Upper lobe of left lung (tissue), 6 donors: ENCODE measurements at regions not wholly inside any gene's neighbourhood (a gene's known extent, or its start where the extent isn't known, plus 50 kb on each side); places are given as distances from the start of the nearest gene placed in this dataset.

ENCODE experiments used
- ATAC-seq, 2 donors: fragments of 200-7000 bp; cut with Tn5 transposase; one replicate each; pipeline ENCODE4 v1.9.1; 2022; ENCODE audit warnings: mild to moderate bottlenecking in 2 of 2, moderate library complexity in 2 of 2; ENCODE audit not compliant: low FRiP score in 2 of 2
- DNase-seq, 2 donors: peaks; one replicate each; pipeline ENCODE4 v3.0.0-alpha.2; 2019 to 2020
- H3K27ac ChIP-seq, 4 donors: fragments of 200-600 bp; sonication (generic); one replicate each; pipeline ENCODE4 v1.5.1; 2016 to 2019
- H3K27me3 ChIP-seq, 4 donors: fragments of 200-600 bp; sonication (generic); one replicate each; pipeline ENCODE4 v1.5.1; 2017 to 2019
- H3K36me3 ChIP-seq, 4 donors: fragments of 200-600 bp; sonication (generic); one replicate each; pipeline ENCODE4 v1.5.1; 2016 to 2019
- H3K4me1 ChIP-seq, 4 donors: fragments of 200-600 bp; sonication (generic); one replicate each; pipeline ENCODE4 v1.5.1; 2018 to 2019
- H3K4me3 ChIP-seq, 4 donors: fragments of 200-600 bp; sonication (generic); one replicate each; pipeline ENCODE4 v1.5.1; 2017 to 2019; ENCODE audit warnings: mild to moderate bottlenecking in 2 of 4, moderate library complexity in 1 of 4
- H3K9me3 ChIP-seq, 4 donors: fragments of 200-600 bp; sonication (generic); one replicate each; pipeline ENCODE4 v1.5.1; 2018 to 2019
- EP300 ChIP-seq, 4 donors: sonication (generic); formaldehyde crosslinking; IDR thresholded peaks; one replicate each; pipeline ENCODE4 v1.5.1; 2017; ENCODE audit warnings: antibody characterized with exemption in 4 of 4, control low read depth in 2 of 4
- POLR2A ChIP-seq, 4 donors: fragments of 450-650 bp; IDR thresholded peaks; one replicate each; pipeline ENCODE4 v1.5.1; 2016 to 2017; ENCODE audit warnings: antibody characterized with exemption in 4 of 4, mild to moderate bottlenecking in 2 of 4
- POLR2AphosphoS5 ChIP-seq, 2 donors: sonication (generic); formaldehyde crosslinking; IDR thresholded peaks; one replicate each; pipeline ENCODE4 v1.5.1; 2017; ENCODE audit warnings: antibody characterized with exemption in 2 of 2
- WGBS, 2 donors: methylation state at CpG; one replicate each; pipeline ENCODE4 v1.1.5; 2017 to 2018; 5-methylcytosine and 5-hydroxymethylcytosine counted together
- TF ChIP-seq, protein P1 (sequence below), 6 experiments: fragments of 450-650 bp in 4 of 6; fragments of 200-600 bp in 2 of 6; sonication (generic) in 2 of 6; IDR thresholded peaks; one replicate each; pipeline ENCODE4 v1.5.1; 2016 to 2019; ENCODE audit warnings: antibody characterized with exemption in 6 of 6
- donor health status: DM: no; HTN: no; CAD: no; lungs with moderate emphysema.
- donor health status: DM: no; HTN: yes; CAD: no; lungs with severe emphysema.

DNA sequence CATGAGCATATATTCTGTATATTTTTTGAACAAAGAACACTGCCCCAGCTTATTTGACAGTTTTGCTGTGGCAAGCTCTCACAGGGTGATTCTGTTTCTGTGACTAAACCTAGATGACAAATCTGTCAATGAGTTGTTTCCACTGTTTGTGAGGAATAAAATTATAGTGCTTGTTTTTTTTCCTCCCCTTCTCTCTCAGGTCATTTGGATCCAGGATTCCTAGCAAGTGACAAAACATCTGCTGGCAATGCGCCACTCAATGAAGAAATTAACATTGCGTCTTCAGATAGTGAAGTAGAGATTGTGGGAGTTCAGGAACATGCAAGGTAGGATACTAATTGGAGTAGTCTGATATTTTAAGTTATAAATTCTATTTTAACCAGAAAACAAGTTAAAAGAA lies 149.3 kb downstream of the HAUS1 start:
- no peak overlapping the region for H3K4me3 ChIP-seq
- peaks cover 17 to 27% (median 24%) of the 10 kb centered on the region in 4 donors for H3K4me1 ChIP-seq
- no peak overlapping the region for H3K27ac ChIP-seq
- H3K36me3 ChIP-seq: peaks cover 0 to 8% (median 3%) of the 10 kb centered on the region in 4 donors
- TF ChIP-seq POLR2AphosphoS5 (IDR thresholded peaks at IDR 0.05): no peak
- no peak for TF ChIP-seq EP300 (IDR thresholded peaks at IDR 0.05)
- ATAC-seq (no peak), DNase-seq (no peak)
- H3K27me3 ChIP-seq: no peaks in the 10 kb centered on the region
- WGBS, 2 donors: 75 to 77% methylated on average over 2 of the region's 2 CpGs
- no peaks in the 10 kb centered on the region for H3K9me3 ChIP-seq

DNA sequence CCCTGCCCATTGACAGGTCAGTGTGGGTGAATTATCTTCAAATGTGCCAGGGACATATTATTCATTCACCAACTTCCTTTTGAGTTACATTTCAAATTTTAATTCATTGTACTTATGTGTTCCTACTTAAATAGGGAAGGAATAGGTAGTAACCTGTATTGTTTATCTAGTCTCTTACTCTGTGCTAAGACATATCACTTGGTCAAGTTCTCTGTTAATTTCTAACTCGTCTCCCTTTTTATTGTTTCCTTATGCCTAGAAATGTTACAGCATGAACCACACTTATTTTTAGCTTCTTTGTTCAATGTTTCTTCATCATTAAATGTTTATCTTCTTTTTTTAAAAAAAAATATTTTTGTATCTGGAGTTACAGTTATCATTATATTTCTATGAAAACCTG lies 151.9 kb downstream of the HAUS1 start:
- H3K9me3 ChIP-seq: no peaks in the 10 kb centered on the region
- H3K27ac ChIP-seq: no peak overlapping the region
- no peaks in the 10 kb centered on the region for H3K27me3 ChIP-seq
- peaks cover 5 to 19% (median 8%) of the 10 kb centered on the region in 4 donors for H3K4me1 ChIP-seq
- peaks cover 0 to 8% (median 3%) of the 10 kb centered on the region in 4 donors for H3K36me3 ChIP-seq
- ATAC-seq (no peak), DNase-seq (no peak)
- H3K4me3 ChIP-seq: no peak overlapping the region
- TF ChIP-seq POLR2A (IDR thresholded peaks at IDR 0.05) (no peak), POLR2AphosphoS5 (IDR thresholded peaks at IDR 0.05) (no peak), EP300 (IDR thresholded peaks at IDR 0.05) (no peak)
- WGBS, 2 donors: 75 to 85% methylated on average over 1 of the region's 1 CpG

DNA sequence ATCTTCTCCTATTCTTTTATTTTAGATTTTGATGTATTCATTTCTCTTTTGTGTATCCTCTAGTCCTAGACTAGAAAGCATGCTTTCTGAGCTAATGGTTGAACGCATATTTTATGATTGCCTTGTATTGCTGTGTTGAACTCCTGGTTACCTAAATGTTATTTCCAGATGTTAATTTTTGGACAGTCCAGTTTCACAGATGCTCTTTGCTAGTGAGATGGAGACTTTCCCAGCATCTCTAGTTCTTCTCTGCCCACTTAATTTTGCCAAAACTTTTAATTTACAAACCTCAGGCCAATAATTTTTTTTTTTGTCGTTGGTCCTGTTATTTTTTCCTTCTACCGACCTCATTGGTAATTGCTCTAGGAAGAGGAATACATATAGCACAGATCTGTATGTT lies 153.2 kb downstream of the HAUS1 start:
- 86 to 94% methylated on average over 3 of the region's 3 CpGs for WGBS, 2 donors
- Histone ChIP-seq H3K4me1 (peaks cover 4 to 17% (median 9%) of the 10 kb centered on the region in 4 donors), H3K4me3 (no peak overlapping the region)

DNA sequence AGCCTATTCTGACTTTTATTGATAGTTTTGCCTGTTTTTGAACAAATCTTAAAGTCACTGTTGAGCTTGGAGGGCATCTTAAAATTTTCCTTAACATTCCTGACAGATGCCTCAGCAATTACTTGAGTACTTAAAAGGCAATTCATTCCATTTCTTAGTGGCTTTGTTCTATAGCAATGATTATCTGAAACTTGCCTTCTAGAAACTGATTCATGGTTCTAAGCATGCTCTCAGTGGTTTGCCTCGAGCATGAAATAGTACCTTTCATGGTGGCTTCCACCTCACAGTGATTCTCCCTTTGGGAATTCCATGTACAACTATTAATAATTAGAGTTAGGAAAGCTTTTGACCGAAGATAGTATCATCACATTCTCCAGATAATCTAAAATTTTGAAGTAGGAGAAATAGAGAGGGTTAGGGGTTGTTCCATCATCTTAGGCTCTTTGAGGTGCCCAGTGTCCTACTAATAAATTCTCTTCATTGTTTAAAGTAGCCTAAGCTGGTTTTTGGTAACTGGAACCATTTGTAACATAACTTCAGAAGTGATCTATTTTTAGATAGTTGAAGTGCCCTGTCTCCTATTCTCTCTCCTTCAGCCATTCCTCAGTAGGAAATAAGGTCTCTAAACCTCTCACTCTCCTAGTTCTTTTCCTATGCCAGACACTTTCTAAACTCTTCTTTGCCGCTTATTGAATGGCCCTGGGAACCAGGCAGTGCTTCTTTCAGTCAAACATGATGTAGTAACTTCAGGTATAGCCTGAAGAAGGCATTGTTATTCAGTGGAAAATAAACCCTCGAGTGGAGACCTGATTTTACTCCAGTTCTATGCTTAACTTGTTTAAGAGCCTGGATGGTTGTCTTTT lies 156.1 kb downstream of the HAUS1 start:
- Histone ChIP-seq H3K9me3 (no peaks in the 10 kb centered on the region), H3K4me3 (no peak overlapping the region), H3K27ac (no peak overlapping the region), H3K36me3 (peaks cover 0 to 26% (median 3%) of the 10 kb centered on the region in 4 donors), H3K27me3 (no peaks in the 10 kb centered on the region), H3K4me1 (peaks cover 8 to 20% (median 12%) of the 10 kb centered on the region in 4 donors)
- DNase-seq (no peak), ATAC-seq (no peak)
- WGBS, 2 donors: 81 to 82% methylated on average over 4 of the region's 4 CpGs
- TF ChIP-seq POLR2A (IDR thresholded peaks at IDR 0.05): no peak

More for the DNA sequence above, 153.2 kb downstream of the HAUS1 start:
- ATAC-seq (no peak), DNase-seq (no peak)
- Histone ChIP-seq H3K27me3 (no peaks in the 10 kb centered on the region), H3K36me3 (peaks cover 0 to 8% (median 3%) of the 10 kb centered on the region in 4 donors), H3K9me3 (no peaks in the 10 kb centered on the region), H3K27ac (no peak overlapping the region)
- TF ChIP-seq POLR2A (IDR thresholded peaks at IDR 0.05) (no peak), EP300 (IDR thresholded peaks at IDR 0.05) (no peak), POLR2AphosphoS5 (IDR thresholded peaks at IDR 0.05) (no peak)
- TF ChIP-seq, protein P1, sequence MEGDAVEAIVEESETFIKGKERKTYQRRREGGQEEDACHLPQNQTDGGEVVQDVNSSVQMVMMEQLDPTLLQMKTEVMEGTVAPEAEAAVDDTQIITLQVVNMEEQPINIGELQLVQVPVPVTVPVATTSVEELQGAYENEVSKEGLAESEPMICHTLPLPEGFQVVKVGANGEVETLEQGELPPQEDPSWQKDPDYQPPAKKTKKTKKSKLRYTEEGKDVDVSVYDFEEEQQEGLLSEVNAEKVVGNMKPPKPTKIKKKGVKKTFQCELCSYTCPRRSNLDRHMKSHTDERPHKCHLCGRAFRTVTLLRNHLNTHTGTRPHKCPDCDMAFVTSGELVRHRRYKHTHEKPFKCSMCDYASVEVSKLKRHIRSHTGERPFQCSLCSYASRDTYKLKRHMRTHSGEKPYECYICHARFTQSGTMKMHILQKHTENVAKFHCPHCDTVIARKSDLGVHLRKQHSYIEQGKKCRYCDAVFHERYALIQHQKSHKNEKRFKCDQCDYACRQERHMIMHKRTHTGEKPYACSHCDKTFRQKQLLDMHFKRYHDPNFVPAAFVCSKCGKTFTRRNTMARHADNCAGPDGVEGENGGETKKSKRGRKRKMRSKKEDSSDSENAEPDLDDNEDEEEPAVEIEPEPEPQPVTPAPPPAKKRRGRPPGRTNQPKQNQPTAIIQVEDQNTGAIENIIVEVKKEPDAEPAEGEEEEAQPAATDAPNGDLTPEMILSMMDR (IDR thresholded peaks at IDR 0.05): no peak

DNA sequence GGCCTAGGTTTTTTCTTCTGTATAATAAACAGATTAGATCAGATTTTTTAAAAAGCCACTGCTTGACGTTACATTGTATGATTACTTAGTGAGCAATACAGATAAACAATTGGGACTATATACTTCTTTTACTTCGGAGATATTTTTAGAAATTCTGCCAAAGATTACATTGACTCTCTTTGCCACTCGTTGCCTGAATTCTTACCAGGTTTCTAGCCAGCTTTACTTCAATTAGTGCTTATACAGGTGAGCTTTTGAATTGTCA lies 156.6 kb downstream of the HAUS1 start:
- WGBS, 2 donors: 62 to 68% methylated on average over 3 of the region's 3 CpGs
- TF ChIP-seq, protein P1 (IDR thresholded peaks at IDR 0.05): no peak
- no peak for TF ChIP-seq EP300 (IDR thresholded peaks at IDR 0.05)
- no peak for TF ChIP-seq POLR2AphosphoS5 (IDR thresholded peaks at IDR 0.05)
- no peak for TF ChIP-seq POLR2A (IDR thresholded peaks at IDR 0.05)
- Histone ChIP-seq H3K36me3 (peaks cover 0 to 28% (median 3%) of the 10 kb centered on the region in 4 donors), H3K4me3 (no peak overlapping the region), H3K27me3 (no peaks in the 10 kb centered on the region), H3K4me1 (peaks cover 8 to 20% (median 12%) of the 10 kb centered on the region in 4 donors), H3K9me3 (no peaks in the 10 kb centered on the region), H3K27ac (no peak overlapping the region)
- ATAC-seq (no peak), DNase-seq (no peak)

DNA sequence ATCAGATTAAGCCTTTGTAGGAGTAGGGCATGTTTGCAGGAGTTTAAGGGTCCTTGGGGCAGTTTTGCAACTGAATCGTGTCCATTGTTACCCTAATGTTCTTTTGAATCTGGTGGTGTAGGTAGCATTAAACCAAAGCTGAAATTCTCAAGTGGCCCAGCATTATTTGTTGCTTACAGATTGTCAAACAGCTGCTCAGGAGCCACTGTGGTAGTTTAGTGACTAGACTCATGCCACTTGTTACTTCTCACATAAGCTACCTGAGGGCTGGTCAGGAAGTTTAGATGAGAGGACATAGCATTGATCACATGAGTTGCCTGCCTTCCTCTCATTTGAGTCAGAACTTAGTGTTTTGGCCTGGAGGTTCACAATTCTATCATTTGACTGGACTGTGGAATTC lies 157.6 kb downstream of the HAUS1 start:
- Histone ChIP-seq H3K4me3 (no peak overlapping the region), H3K4me1 (peaks cover 8 to 20% (median 12%) of the 10 kb centered on the region in 4 donors), H3K27me3 (no peaks in the 10 kb centered on the region), H3K36me3 (peaks cover 0 to 24% (median 3%) of the 10 kb centered on the region in 4 donors), H3K27ac (no peak overlapping the region), H3K9me3 (no peaks in the 10 kb centered on the region)
- TF ChIP-seq EP300 (IDR thresholded peaks at IDR 0.05) (no peak), POLR2AphosphoS5 (IDR thresholded peaks at IDR 0.05) (no peak), POLR2A (IDR thresholded peaks at IDR 0.05) (no peak)
- TF ChIP-seq, protein P1 (IDR thresholded peaks at IDR 0.05): no peak
- no peak for DNase-seq
- WGBS, 2 donors: 88 to 100% methylated on average over 1 of the region's 1 CpG
- no peak for ATAC-seq
